ENCODE measurements at regions not wholly inside any gene's neighbourhood (a gene's known extent, or its start where the extent isn't known, plus 50 kb on each side); places are given as distances from the start of the nearest gene placed in this dataset.

GRCh38 chr14:98366429-98366828, 905.6 kb downstream of the BCL11B start:
- Histone ChIP-seq H3K27ac (no peak overlapping the region), H3K4me3 (no peak overlapping the region), H3K9me3 (no peaks in the 10 kb centered on the region), H3K4me1 (no peaks in the 10 kb centered on the region), H3K27me3 (no peaks in the 10 kb centered on the region), H3K36me3 (no peaks in the 10 kb centered on the region)
- no peak for DNase-seq
- TF ChIP-seq CTCF (IDR thresholded peaks at IDR 0.05), result no peak
- intact Hi-C loops (cut with DNase I; ENCODE audit: low total_unique reads), result no loop called here

DNA sequence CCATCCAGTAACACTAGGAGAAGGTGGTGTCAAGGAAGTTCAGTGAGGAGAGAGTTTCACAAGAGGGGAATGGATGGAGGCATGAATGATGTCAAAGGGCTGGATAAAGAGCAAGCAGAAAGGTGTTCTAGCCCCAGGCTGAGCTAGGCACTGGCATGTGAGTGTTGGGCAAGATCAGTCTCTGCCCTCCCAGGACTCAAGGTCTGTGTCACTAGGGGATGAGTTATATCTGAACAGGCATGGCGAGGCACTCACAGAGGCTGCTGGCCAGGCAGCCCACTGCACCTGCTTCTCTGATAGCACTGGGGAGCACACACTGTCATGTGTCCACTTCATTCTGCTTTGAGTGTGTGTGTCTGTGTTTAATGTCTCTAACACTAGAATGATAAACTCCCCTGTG, 903.8 kb downstream of the BCL11B start:
- H3K27ac ChIP-seq, result no peak overlapping the region
- no peaks in the 10 kb centered on the region for H3K27me3 ChIP-seq
- no peak for DNase-seq
- no peaks in the 10 kb centered on the region for H3K9me3 ChIP-seq
- no peak overlapping the region for H3K4me3 ChIP-seq
- H3K36me3 ChIP-seq, result no peaks in the 10 kb centered on the region
- intact Hi-C loops (cut with DNase I; ENCODE audit: low total_unique reads), result no loop called here
- no peak for TF ChIP-seq CTCF (IDR thresholded peaks at IDR 0.05)
- no peaks in the 10 kb centered on the region for H3K4me1 ChIP-seq

- no peak for DNase-seq
- Histone ChIP-seq H3K27ac (no peak overlapping the region), H3K4me1 (no peaks in the 10 kb centered on the region), H3K27me3 (no peaks in the 10 kb centered on the region), H3K4me3 (no peak overlapping the region), H3K36me3 (no peaks in the 10 kb centered on the region), H3K9me3 (no peaks in the 10 kb centered on the region)
- TF ChIP-seq CTCF (IDR thresholded peaks at IDR 0.05), result no peak
- intact Hi-C loops (cut with DNase I; ENCODE audit: low total_unique reads), result no loop called here
Observed at GRCh38 chr14:98368916-98369315, 903.1 kb downstream of the BCL11B start.

- H3K9me3 ChIP-seq, result no peaks in the 10 kb centered on the region
- no peaks in the 10 kb centered on the region for H3K36me3 ChIP-seq
- no peaks in the 10 kb centered on the region for H3K27me3 ChIP-seq
- no peak for DNase-seq
- no peak overlapping the region for H3K27ac ChIP-seq
- H3K4me1 ChIP-seq, result no peaks in the 10 kb centered on the region
- intact Hi-C loops (cut with DNase I; ENCODE audit: low total_unique reads), result no loop called here
- TF ChIP-seq CTCF (IDR thresholded peaks at IDR 0.05), result no peak
- H3K4me3 ChIP-seq, result no peak overlapping the region
Observed at GRCh38 chr14:98369344-98369743, 902.7 kb downstream of the BCL11B start.

DNA sequence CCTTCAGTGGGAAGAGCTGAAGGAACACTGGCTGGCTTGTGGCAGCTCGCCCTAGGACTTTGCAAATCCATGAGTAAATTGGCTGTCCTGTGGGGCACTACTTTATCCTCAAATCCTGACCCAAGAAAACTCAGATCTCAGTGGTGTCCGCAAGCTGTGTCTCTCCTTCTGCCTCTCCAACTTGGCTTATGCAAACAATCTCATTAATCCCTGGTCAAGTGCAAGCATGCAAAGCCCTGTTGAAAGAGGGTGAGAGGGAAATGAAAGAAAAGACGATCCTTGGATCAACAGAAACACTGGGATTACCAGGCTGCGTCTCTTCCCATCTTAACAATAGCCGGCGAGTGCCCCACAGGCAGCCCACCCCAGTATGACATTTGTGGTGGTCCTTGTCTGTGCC, 901.6 kb downstream of the BCL11B start:
- no peaks in the 10 kb centered on the region for H3K9me3 ChIP-seq
- no peaks in the 10 kb centered on the region for H3K27me3 ChIP-seq
- no peak overlapping the region for H3K4me3 ChIP-seq
- no peak overlapping the region for H3K27ac ChIP-seq
- no peaks in the 10 kb centered on the region for H3K36me3 ChIP-seq
- no peak for DNase-seq
- H3K4me1 ChIP-seq, result no peaks in the 10 kb centered on the region
- no peak for TF ChIP-seq CTCF (IDR thresholded peaks at IDR 0.05)
- intact Hi-C loops (cut with DNase I; ENCODE audit: low total_unique reads), result no loop called here

GRCh38 chr14:98371141-98371540, 900.9 kb downstream of the BCL11B start:
- Histone ChIP-seq H3K9me3 (no peaks in the 10 kb centered on the region), H3K4me1 (no peaks in the 10 kb centered on the region), H3K27me3 (no peaks in the 10 kb centered on the region), H3K27ac (no peak overlapping the region), H3K4me3 (no peak overlapping the region), H3K36me3 (no peaks in the 10 kb centered on the region)
- no peak for TF ChIP-seq CTCF (IDR thresholded peaks at IDR 0.05)
- DNase-seq, result no peak
- intact Hi-C loops (cut with DNase I; ENCODE audit: low total_unique reads), result no loop called here
